ENCODE measurements at regions not wholly inside any gene's neighbourhood (a gene's known extent, or its start where the extent isn't known, plus 50 kb on each side); places are given as distances from the start of the nearest gene placed in this dataset.
"Not testable (repeated sequence)": the region's sequence is repeated elsewhere in the genome, so short reads cannot be mapped to it uniquely, and the experiment has no call there.

GRCh38 chr10:90286941-90287340 is 570.9 kb downstream of the HTR7 start:
- ChIA-PET CTCF (no interaction called here), POLR2A (no interaction called here)
- Histone ChIP-seq H3K4me3 (ENCODE audit: low read length) (no peak overlapping the region), H3K4me1 (ENCODE audit: control insufficient read depth in 2 of 2, insufficient read depth in 2 of 2, low read length in 2 of 2) (no peaks in the 10 kb centered on the region), H3K9me3 (ENCODE audit: control insufficient read depth in 2 of 3, low read length in 3 of 3) (no peaks in the 10 kb centered on the region), H3K36me3 (ENCODE audit: control insufficient read depth in 2 of 3, insufficient read depth in 3 of 3, low read length in 3 of 3) (no peaks in the 10 kb centered on the region), H3K27me3 (ENCODE audit: control insufficient read depth in 2 of 2, insufficient read depth in 2 of 2, low read length in 2 of 2) (no peaks in the 10 kb centered on the region), H3K27ac (ENCODE audit: low read depth, low read length) (no peak overlapping the region)
- Mint-ChIP-seq H3K4me1 (no peaks in the 10 kb centered on the region), H3K4me3 (no peak overlapping the region), H3K36me3 (no peaks in the 10 kb centered on the region), H3K9me3 (no peaks in the 10 kb centered on the region), H3K27me3 (peaks cover 0 to 16% (median 0%) of the 10 kb centered on the region in 5 donors), H3K27ac (no peak overlapping the region)
- DNase-seq: no peak
- no peak for ATAC-seq
- intact Hi-C loops (cut with micrococcal nuclease): no loop called here

GRCh38 chr10:90288391-90288933 is 569.4 kb downstream of the HTR7 start:
- DNase-seq (no peak), ATAC-seq (no peak)
- Mint-ChIP-seq H3K4me1 (no peaks in the 10 kb centered on the region), H3K36me3 (no peaks in the 10 kb centered on the region), H3K9me3 (no peaks in the 10 kb centered on the region), H3K27me3 (peaks cover 0 to 16% (median 0%) of the 10 kb centered on the region in 5 donors), H3K27ac (no peak overlapping the region), H3K4me3 (no peak overlapping the region)
- no peaks in the 10 kb centered on the region for H3K36me3 ChIP-seq (ENCODE audit: control insufficient read depth in 2 of 3, insufficient read depth in 3 of 3, low read length in 3 of 3)
- no peaks in the 10 kb centered on the region for H3K27me3 ChIP-seq (ENCODE audit: control insufficient read depth in 2 of 2, insufficient read depth in 2 of 2, low read length in 2 of 2)
- ChIA-PET CTCF (no interaction called here), POLR2A (no interaction called here)
- no peaks in the 10 kb centered on the region for H3K9me3 ChIP-seq (ENCODE audit: control insufficient read depth in 2 of 3, low read length in 3 of 3)
- H3K4me3 ChIP-seq (ENCODE audit: low read length): no peak overlapping the region
- no peaks in the 10 kb centered on the region for H3K4me1 ChIP-seq (ENCODE audit: control insufficient read depth in 2 of 2, insufficient read depth in 2 of 2, low read length in 2 of 2)
- intact Hi-C loops (cut with micrococcal nuclease): no loop called here
- H3K27ac ChIP-seq (ENCODE audit: low read depth, low read length): no peak overlapping the region

GRCh38 chr10:90289037-90289436 is 568.8 kb downstream of the HTR7 start:
- POLR2A ChIA-PET: no interaction called here

GRCh38 chr10:90293616-90294015 is 564.2 kb downstream of the HTR7 start:
- no peaks in the 10 kb centered on the region for H3K27me3 ChIP-seq (ENCODE audit: control insufficient read depth in 2 of 2, insufficient read depth in 2 of 2, low read length in 2 of 2)
- no peaks in the 10 kb centered on the region for H3K27me3 Mint-ChIP-seq
- H3K4me3 ChIP-seq (ENCODE audit: low read length): no peak overlapping the region
- H3K9me3 ChIP-seq (ENCODE audit: control insufficient read depth in 2 of 3, low read length in 3 of 3): no peaks in the 10 kb centered on the region
- POLR2A ChIA-PET: no interaction called here
- H3K27ac Mint-ChIP-seq: no peak overlapping the region
- ATAC-seq (no peak), DNase-seq (no peak)
- CTCF ChIA-PET: no interaction called here
- H3K36me3 Mint-ChIP-seq: peaks cover 0 to 4% (median 0%) of the 10 kb centered on the region in 5 donors
- H3K36me3 ChIP-seq (ENCODE audit: control insufficient read depth in 2 of 3, insufficient read depth in 3 of 3, low read length in 3 of 3): no peaks in the 10 kb centered on the region
- no peaks in the 10 kb centered on the region for H3K4me1 Mint-ChIP-seq
- peaks cover 0 to 4% (median 0%) of the 10 kb centered on the region in 11 donors for H3K9me3 Mint-ChIP-seq
- intact Hi-C loops (cut with micrococcal nuclease): no loop called here
- no peak overlapping the region for H3K4me3 Mint-ChIP-seq
- no peak overlapping the region for H3K27ac ChIP-seq (ENCODE audit: low read depth, low read length)
- no peaks in the 10 kb centered on the region for H3K4me1 ChIP-seq (ENCODE audit: control insufficient read depth in 2 of 2, insufficient read depth in 2 of 2, low read length in 2 of 2)

More at GRCh38 chr10:90289037-90289436, 568.8 kb downstream of the HTR7 start:
- ATAC-seq: no peak
- Mint-ChIP-seq H3K4me3 (no peak overlapping the region), H3K27me3 (peaks cover 0 to 16% (median 0%) of the 10 kb centered on the region in 5 donors), H3K36me3 (no peaks in the 10 kb centered on the region), H3K4me1 (no peaks in the 10 kb centered on the region), H3K9me3 (no peaks in the 10 kb centered on the region), H3K27ac (no peak overlapping the region)
- Histone ChIP-seq H3K4me1 (ENCODE audit: control insufficient read depth in 2 of 2, insufficient read depth in 2 of 2, low read length in 2 of 2) (no peaks in the 10 kb centered on the region), H3K4me3 (ENCODE audit: low read length) (no peak overlapping the region), H3K9me3 (ENCODE audit: control insufficient read depth in 2 of 3, low read length in 3 of 3) (no peaks in the 10 kb centered on the region), H3K36me3 (ENCODE audit: control insufficient read depth in 2 of 3, insufficient read depth in 3 of 3, low read length in 3 of 3) (no peaks in the 10 kb centered on the region), H3K27me3 (ENCODE audit: control insufficient read depth in 2 of 2, insufficient read depth in 2 of 2, low read length in 2 of 2) (no peaks in the 10 kb centered on the region), H3K27ac (ENCODE audit: low read depth, low read length) (no peak overlapping the region)
- no peak for DNase-seq
- CTCF ChIA-PET: no interaction called here
- intact Hi-C loops (cut with micrococcal nuclease): no loop called here

- ATAC-seq; H3K4me3 ChIP-seq (ENCODE audit: low read length); H3K4me3 Mint-ChIP-seq; H3K27ac ChIP-seq (ENCODE audit: low read depth, low read length); CTCF ChIA-PET; intact Hi-C loops (cut with micrococcal nuclease); H3K27me3 Mint-ChIP-seq; H3K27ac Mint-ChIP-seq; H3K9me3 ChIP-seq (ENCODE audit: control insufficient read depth in 2 of 3, low read length in 3 of 3); POLR2A ChIA-PET; H3K9me3 Mint-ChIP-seq; DNase-seq; H3K4me1 Mint-ChIP-seq; H3K27me3 ChIP-seq (ENCODE audit: control insufficient read depth in 2 of 2, insufficient read depth in 2 of 2, low read length in 2 of 2); H3K36me3 ChIP-seq (ENCODE audit: control insufficient read depth in 2 of 3, insufficient read depth in 3 of 3, low read length in 3 of 3); H3K4me1 ChIP-seq (ENCODE audit: control insufficient read depth in 2 of 2, insufficient read depth in 2 of 2, low read length in 2 of 2); H3K36me3 Mint-ChIP-seq: not testable (repeated sequence)
Measured at GRCh38 chr10:90294821-90295540, 562.9 kb downstream of the HTR7 start.

- H3K27me3 ChIP-seq (ENCODE audit: control insufficient read depth in 2 of 2, insufficient read depth in 2 of 2, low read length in 2 of 2); H3K27ac ChIP-seq (ENCODE audit: low read depth, low read length); H3K27me3 Mint-ChIP-seq; H3K9me3 Mint-ChIP-seq; H3K4me3 ChIP-seq (ENCODE audit: low read length); intact Hi-C loops (cut with micrococcal nuclease); POLR2A ChIA-PET; H3K27ac Mint-ChIP-seq; H3K36me3 ChIP-seq (ENCODE audit: control insufficient read depth in 2 of 3, insufficient read depth in 3 of 3, low read length in 3 of 3); ATAC-seq; CTCF ChIA-PET; H3K9me3 ChIP-seq (ENCODE audit: control insufficient read depth in 2 of 3, low read length in 3 of 3); H3K4me1 ChIP-seq (ENCODE audit: control insufficient read depth in 2 of 2, insufficient read depth in 2 of 2, low read length in 2 of 2); H3K36me3 Mint-ChIP-seq; H3K4me3 Mint-ChIP-seq; H3K4me1 Mint-ChIP-seq; DNase-seq: not testable (repeated sequence)
Measured at GRCh38 chr10:90302031-90302430, 555.8 kb downstream of the HTR7 start.

- CTCF ChIA-PET: no interaction called here
- intact Hi-C loops (cut with micrococcal nuclease): no loop called here
- H3K4me1 Mint-ChIP-seq: no peaks in the 10 kb centered on the region
- Histone ChIP-seq H3K27me3 (ENCODE audit: control insufficient read depth in 2 of 2, insufficient read depth in 2 of 2, low read length in 2 of 2) (no peaks in the 10 kb centered on the region), H3K4me1 (ENCODE audit: control insufficient read depth in 2 of 2, insufficient read depth in 2 of 2, low read length in 2 of 2) (no peaks in the 10 kb centered on the region), H3K27ac (ENCODE audit: low read depth, low read length) (no peak overlapping the region), H3K9me3 (ENCODE audit: control insufficient read depth in 2 of 3, low read length in 3 of 3) (no peaks in the 10 kb centered on the region), H3K36me3 (ENCODE audit: control insufficient read depth in 2 of 3, insufficient read depth in 3 of 3, low read length in 3 of 3) (no peaks in the 10 kb centered on the region), H3K4me3 (ENCODE audit: low read length) (no peak overlapping the region)
- peaks cover 0 to 1% (median 0%) of the 10 kb centered on the region in 5 donors for H3K36me3 Mint-ChIP-seq
- ATAC-seq (no peak), DNase-seq (no peak)
- no peak overlapping the region for H3K27ac Mint-ChIP-seq
- H3K9me3 Mint-ChIP-seq: peaks cover 0 to 2% (median 0%) of the 10 kb centered on the region in 11 donors
- peaks cover 0 to 5% (median 0%) of the 10 kb centered on the region in 5 donors for H3K27me3 Mint-ChIP-seq
- POLR2A ChIA-PET: no interaction called here
- no peak overlapping the region for H3K4me3 Mint-ChIP-seq
Measured at GRCh38 chr10:90302758-90303481, 554.9 kb downstream of the HTR7 start.
